ENCODE measurements at regions not wholly inside any gene's neighbourhood (a gene's known extent, or its start where the extent isn't known, plus 50 kb on each side); places are given as distances from the start of the nearest gene placed in this dataset.

GRCh38 chr5:162858770-162859169 is 578.6 kb upstream of the CCNG1 start:
- TF ChIP-seq, protein P1, sequence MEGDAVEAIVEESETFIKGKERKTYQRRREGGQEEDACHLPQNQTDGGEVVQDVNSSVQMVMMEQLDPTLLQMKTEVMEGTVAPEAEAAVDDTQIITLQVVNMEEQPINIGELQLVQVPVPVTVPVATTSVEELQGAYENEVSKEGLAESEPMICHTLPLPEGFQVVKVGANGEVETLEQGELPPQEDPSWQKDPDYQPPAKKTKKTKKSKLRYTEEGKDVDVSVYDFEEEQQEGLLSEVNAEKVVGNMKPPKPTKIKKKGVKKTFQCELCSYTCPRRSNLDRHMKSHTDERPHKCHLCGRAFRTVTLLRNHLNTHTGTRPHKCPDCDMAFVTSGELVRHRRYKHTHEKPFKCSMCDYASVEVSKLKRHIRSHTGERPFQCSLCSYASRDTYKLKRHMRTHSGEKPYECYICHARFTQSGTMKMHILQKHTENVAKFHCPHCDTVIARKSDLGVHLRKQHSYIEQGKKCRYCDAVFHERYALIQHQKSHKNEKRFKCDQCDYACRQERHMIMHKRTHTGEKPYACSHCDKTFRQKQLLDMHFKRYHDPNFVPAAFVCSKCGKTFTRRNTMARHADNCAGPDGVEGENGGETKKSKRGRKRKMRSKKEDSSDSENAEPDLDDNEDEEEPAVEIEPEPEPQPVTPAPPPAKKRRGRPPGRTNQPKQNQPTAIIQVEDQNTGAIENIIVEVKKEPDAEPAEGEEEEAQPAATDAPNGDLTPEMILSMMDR (IDR thresholded peaks at IDR 0.05; ENCODE audit: insufficient read depth in 1 of 2, low read depth in 1 of 2, low read length in 1 of 2, severe bottlenecking in 1 of 2, unreplicated experiment in 1 of 2): no peak
- Mint-ChIP-seq H3K4me1 (ENCODE audit: low read depth, unreplicated experiment) (no peaks in the 10 kb centered on the region), H3K27ac (ENCODE audit: unreplicated experiment) (no peak overlapping the region), H3K27me3 (ENCODE audit: insufficient read depth, unreplicated experiment) (no peaks in the 10 kb centered on the region), H3K4me3 (ENCODE audit: unreplicated experiment) (no peak overlapping the region), H3K36me3 (ENCODE audit: insufficient read depth, unreplicated experiment) (no peaks in the 10 kb centered on the region), H3K9me3 (ENCODE audit: unreplicated experiment) (peaks cover 29% of the 10 kb centered on the region)
- ChIA-PET CTCF (no interaction called here), POLR2A (no interaction called here)
- Histone ChIP-seq H3K9me3 (peaks cover 18% of the 10 kb centered on the region; the same call in 1 of the 2 replicates), H3K4me3 (ENCODE audit: low read depth, low read length) (no peak overlapping the region), H3K4me1 (no peaks in the 10 kb centered on the region), H3K36me3 (ENCODE audit: control insufficient read depth, insufficient read depth, low read length) (no peaks in the 10 kb centered on the region), H3K27me3 (replicated peaks; ENCODE audit: control insufficient read depth, insufficient read depth, low read length) (no peaks in the 10 kb centered on the region)
- intact Hi-C loops (cut with micrococcal nuclease; ENCODE audit: unreplicated experiment): no loop called here
- no TSS peak for BruUV-seq (replicated peaks)
- DNase-seq: no peak

DNA sequence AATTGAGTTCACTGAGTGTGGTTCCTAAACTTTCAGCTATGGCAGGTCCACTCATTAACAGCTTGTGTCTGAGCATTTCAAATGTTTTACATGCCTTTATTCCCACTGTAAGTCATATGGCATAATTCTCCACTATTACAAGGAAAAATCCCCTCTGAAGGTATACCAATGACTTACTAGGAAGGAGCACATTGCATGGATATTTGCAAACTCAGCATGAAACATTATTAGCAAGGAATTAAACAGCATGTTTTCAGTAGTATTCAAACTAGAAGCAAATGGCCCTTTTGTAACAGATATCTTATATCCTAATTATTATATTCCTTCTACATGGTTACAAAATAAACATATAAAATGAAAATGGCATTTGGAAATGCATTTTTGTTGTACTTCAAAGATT is 566.4 kb upstream of the CCNG1 start:
- ChIA-PET POLR2A (no interaction called here), CTCF (no interaction called here)
- Mint-ChIP-seq H3K36me3 (ENCODE audit: insufficient read depth, unreplicated experiment) (no peaks in the 10 kb centered on the region), H3K4me3 (ENCODE audit: unreplicated experiment) (no peak overlapping the region), H3K27ac (ENCODE audit: unreplicated experiment) (no peak overlapping the region), H3K27me3 (ENCODE audit: insufficient read depth, unreplicated experiment) (peaks cover 5% of the 10 kb centered on the region), H3K9me3 (ENCODE audit: unreplicated experiment) (peaks cover 10% of the 10 kb centered on the region), H3K4me1 (ENCODE audit: low read depth, unreplicated experiment) (no peaks in the 10 kb centered on the region)
- Histone ChIP-seq H3K27me3 (replicated peaks; ENCODE audit: control insufficient read depth, insufficient read depth, low read length) (no peaks in the 10 kb centered on the region), H3K9me3 (no peaks in the 10 kb centered on the region), H3K4me3 (ENCODE audit: low read depth, low read length) (no peak overlapping the region), H3K4me1 (no peaks in the 10 kb centered on the region), H3K36me3 (ENCODE audit: control insufficient read depth, insufficient read depth, low read length) (no peaks in the 10 kb centered on the region)
- no peak for DNase-seq
- intact Hi-C loops (cut with micrococcal nuclease; ENCODE audit: unreplicated experiment): no loop called here
- TF ChIP-seq, protein P1 (IDR thresholded peaks at IDR 0.05; ENCODE audit: insufficient read depth in 1 of 2, low read depth in 1 of 2, low read length in 1 of 2, severe bottlenecking in 1 of 2, unreplicated experiment in 1 of 2): no peak
- no TSS peak for BruUV-seq (replicated peaks)

DNA sequence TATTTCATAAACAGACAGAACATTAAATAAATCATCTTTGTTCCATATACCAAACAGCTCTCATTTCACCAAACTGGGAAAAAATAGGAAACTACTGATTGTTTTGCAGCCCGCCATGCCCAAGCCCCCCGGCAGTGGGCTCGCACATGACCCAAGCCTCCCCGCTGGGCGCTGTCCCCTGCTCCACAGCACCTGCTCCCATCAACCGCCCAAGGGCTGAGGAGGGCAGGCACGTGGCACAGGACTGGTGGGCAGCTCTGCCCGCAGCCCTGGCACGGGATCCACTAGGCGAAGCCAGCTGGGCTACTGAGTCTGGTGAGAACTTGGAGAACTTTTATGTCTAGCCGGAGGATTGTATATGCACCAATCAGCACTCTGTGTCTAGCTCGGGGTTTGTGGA is 554.8 kb upstream of the CCNG1 start:
- Mint-ChIP-seq H3K36me3 (ENCODE audit: insufficient read depth, unreplicated experiment) (no peaks in the 10 kb centered on the region), H3K27me3 (ENCODE audit: insufficient read depth, unreplicated experiment) (no peaks in the 10 kb centered on the region), H3K4me3 (ENCODE audit: unreplicated experiment) (no peak overlapping the region), H3K27ac (ENCODE audit: unreplicated experiment) (no peak overlapping the region), H3K4me1 (ENCODE audit: low read depth, unreplicated experiment) (no peaks in the 10 kb centered on the region), H3K9me3 (ENCODE audit: unreplicated experiment) (peaks cover 9% of the 10 kb centered on the region)
- DNase-seq: no peak
- ChIA-PET POLR2A (no interaction called here), CTCF (no interaction called here)
- TF ChIP-seq, protein P1 (IDR thresholded peaks at IDR 0.05; ENCODE audit: insufficient read depth in 1 of 2, low read depth in 1 of 2, low read length in 1 of 2, severe bottlenecking in 1 of 2, unreplicated experiment in 1 of 2): no peak
- no peaks in the 10 kb centered on the region for H3K4me1 ChIP-seq
- no peak overlapping the region for H3K4me3 ChIP-seq (ENCODE audit: low read depth, low read length)
- no TSS peak for BruUV-seq (replicated peaks)
- intact Hi-C loops (cut with micrococcal nuclease; ENCODE audit: unreplicated experiment): no loop called here
- no peaks in the 10 kb centered on the region for H3K9me3 ChIP-seq
- H3K36me3 ChIP-seq (ENCODE audit: control insufficient read depth, insufficient read depth, low read length): no peaks in the 10 kb centered on the region
- no peaks in the 10 kb centered on the region for H3K27me3 ChIP-seq (replicated peaks; ENCODE audit: control insufficient read depth, insufficient read depth, low read length)

All from Caco-2 (cell line).